GM18519 (cell line): ENCODE measurements at regions not wholly inside any gene's neighbourhood (a gene's known extent, or its start where the extent isn't known, plus 50 kb on each side); places are given as distances from the start of the nearest gene placed in this dataset.

Experiments used
- ATAC-seq: cut with Tn5 transposase; IDR thresholded peaks from one replicate; pipeline ENCODE4 v1.9.1; 2021; ENCODE audit warnings: mild to moderate bottlenecking, moderate library complexity; ENCODE audit not compliant: unreplicated experiment, low FRiP score

GRCh38 chrX:118878977-118879376 is 55.4 kb downstream of the ZCCHC12 start:
- ATAC-seq, result no peak

DNA sequence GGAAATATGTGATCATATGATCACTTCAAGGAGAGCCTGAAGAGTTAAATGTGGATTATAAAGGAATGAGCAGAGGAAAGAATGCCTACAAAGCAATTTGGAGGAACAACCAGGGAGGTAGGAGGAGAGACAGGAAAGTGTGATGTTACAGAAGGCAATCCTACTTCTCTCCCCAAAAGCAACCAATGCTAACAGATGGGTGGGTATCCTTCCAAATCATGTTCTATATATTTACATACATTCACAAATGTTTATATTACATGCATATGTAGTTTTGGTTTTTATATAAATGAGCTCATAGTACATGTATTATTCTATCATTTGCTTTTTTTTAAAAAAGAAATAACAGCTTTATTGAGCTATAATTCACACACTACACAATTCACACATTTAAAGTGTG is 56.0 kb downstream of the ZCCHC12 start:
- ATAC-seq, result no peak

GRCh38 chrX:118883994-118884393 is 60.4 kb downstream of the ZCCHC12 start:
- ATAC-seq, result no peak

DNA sequence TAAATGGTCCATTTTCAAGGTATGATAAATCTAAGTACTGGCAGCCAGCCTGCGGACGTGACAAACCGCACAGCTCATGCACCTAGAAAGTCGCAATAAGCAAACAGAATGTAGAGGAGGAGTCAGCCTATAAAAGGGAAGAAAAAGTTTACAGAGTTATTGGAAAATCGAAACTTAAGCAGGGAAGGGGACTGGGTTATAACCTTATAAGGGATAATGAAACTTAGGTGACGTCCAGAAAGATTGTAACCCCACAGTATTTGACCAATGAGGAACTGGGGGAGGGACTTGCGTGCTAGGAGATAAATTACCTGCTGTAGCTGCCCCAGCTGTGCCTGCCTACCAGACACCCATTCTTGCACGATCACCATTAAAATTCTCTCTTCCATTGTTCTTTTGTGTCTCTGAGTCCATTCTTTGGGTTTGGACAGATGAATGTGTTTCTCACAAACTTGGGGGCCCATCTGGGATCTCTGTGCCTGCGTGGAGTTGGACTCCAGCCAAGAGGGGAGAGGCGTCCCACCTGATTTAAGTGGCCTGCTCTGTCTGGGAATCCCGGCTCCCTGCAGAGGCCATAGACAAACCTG is 61.0 kb downstream of the ZCCHC12 start:
- ATAC-seq, result no peak

- ATAC-seq, result no peak
These were observed 70.3 kb downstream of the ZCCHC12 start for GRCh38 chrX:118893923-118894322.

DNA sequence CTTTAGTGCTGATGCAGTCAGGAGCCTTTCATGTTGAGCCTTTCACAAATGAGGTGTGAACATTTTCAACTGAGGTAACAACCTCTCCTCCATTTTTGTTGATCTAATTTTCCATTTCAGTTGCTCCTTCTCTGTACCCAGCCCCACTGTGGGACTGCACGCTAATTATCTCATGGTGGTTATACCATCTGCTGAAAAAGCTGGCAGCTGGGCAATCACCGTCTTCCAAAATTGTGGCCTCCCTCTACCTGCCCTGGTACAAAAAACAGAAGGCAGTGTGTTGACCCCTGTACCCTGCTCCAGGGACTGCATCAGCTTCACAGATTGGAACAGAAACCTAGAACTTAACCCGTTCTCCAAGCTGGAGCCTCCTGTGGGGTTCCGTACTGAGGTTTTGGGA is 72.4 kb upstream of the LONRF3 start:
- ATAC-seq, result no peak

GRCh38 chrX:118904218-118904617 is 70.2 kb upstream of the LONRF3 start:
- ATAC-seq, result peak; percentile 76

DNA sequence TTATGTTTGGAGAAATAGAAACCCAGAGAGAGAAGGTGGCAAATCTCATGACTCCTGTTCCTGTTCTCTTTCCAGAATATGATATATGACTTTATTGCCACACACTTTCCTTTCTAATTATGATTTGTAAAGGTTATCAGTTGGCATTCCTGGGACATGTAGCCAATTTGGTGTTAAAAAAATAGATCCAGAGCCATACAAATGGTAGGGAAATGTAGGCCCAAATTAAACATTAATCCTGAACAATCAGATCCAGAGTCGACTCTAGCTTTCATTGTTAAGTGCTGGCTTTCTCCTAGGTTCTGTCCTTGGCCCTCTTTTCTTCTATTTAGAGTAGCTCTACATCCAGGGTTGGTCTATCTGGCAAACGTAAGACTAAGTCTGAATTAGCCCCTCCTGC is 69.8 kb upstream of the LONRF3 start:
- ATAC-seq, result no peak
